Loucy (cell line): ENCODE measurements at regions not wholly inside any gene's neighbourhood (a gene's known extent, or its start where the extent isn't known, plus 50 kb on each side); places are given as distances from the start of the nearest gene placed in this dataset.
"Not testable (repeated sequence)": the region's sequence is repeated elsewhere in the genome, so short reads cannot be mapped to it uniquely, and the experiment has no call there.

ENCODE experiments used
- H2AFZ ChIP-seq: fragments of 200-600 bp; sonication (generic); 2 replicates; pipeline ENCODE4 v1.6.0; 2016; ENCODE audit warnings: antibody characterized with exemption, mild to moderate bottlenecking, low read length, moderate library complexity
- H3F3A ChIP-seq: fragments of 200-600 bp; 2 replicates; pipeline ENCODE4 v1.6.0; 2016; ENCODE audit warnings: antibody characterized with exemption, low read depth, mild to moderate bottlenecking
- H3K27me3 ChIP-seq: fragments of 200-600 bp; sonication (generic); 2 replicates; pipeline ENCODE4 v1.6.1; 2014; ENCODE audit warnings: low read length, mild to moderate bottlenecking; ENCODE audit not compliant: insufficient read depth, poor library complexity, severe bottlenecking
- H3K36me3 ChIP-seq: fragments of 200-600 bp; sonication (generic); 2 replicates; pipeline ENCODE4 v1.6.1; 2016; ENCODE audit warnings: low read length; ENCODE audit not compliant: insufficient read depth
- H3K4me1 ChIP-seq: fragments of 200-600 bp; sonication (generic); 2 replicates; pipeline ENCODE4 v1.5.1; 2014; ENCODE audit warnings: low read length, mild to moderate bottlenecking; ENCODE audit not compliant: insufficient read depth, poor library complexity, severe bottlenecking
- H3K4me2 ChIP-seq: fragments of 200-600 bp; sonication (generic); 2 replicates; pipeline ENCODE4 v1.6.0; 2014; ENCODE audit warnings: antibody characterized with exemption, low read length, low read depth, mild to moderate bottlenecking; ENCODE audit not compliant: poor library complexity, severe bottlenecking
- H3K4me3 ChIP-seq: fragments of 200-600 bp; sonication (generic); 2 replicates; pipeline ENCODE4 v1.5.1; 2014; ENCODE audit warnings: low read length, mild to moderate bottlenecking, mixed read lengths; ENCODE audit not compliant: poor library complexity, severe bottlenecking
- H3K79me2 ChIP-seq: fragments of 200-600 bp; sonication (generic); 2 replicates; pipeline ENCODE4 v1.6.1; 2014; ENCODE audit warnings: low read length; ENCODE audit not compliant: insufficient read depth
- H3K9ac ChIP-seq: fragments of 200-600 bp; sonication (generic); 2 replicates; pipeline ENCODE4 v1.6.0; 2014; ENCODE audit warnings: mild to moderate bottlenecking, low read depth, low read length, moderate library complexity; ENCODE audit not compliant: poor library complexity, severe bottlenecking
- H3K9me2 ChIP-seq: fragments of 200-600 bp; sonication (generic); replicated peaks from 2 replicates; pipeline ENCODE4 v1.6.1; 2016; ENCODE audit warnings: low read depth, low read length, mixed read lengths
- H3K9me3 ChIP-seq: fragments of 200-600 bp; sonication (generic); 2 replicates; pipeline ENCODE4 v1.6.1; 2014; ENCODE audit warnings: mild to moderate bottlenecking, antibody characterized with exemption, low read length, low read depth; ENCODE audit not compliant: insufficient read depth
- H4K20me1 ChIP-seq: fragments of 200-600 bp; sonication (generic); 2 replicates; pipeline ENCODE4 v1.6.0; 2014; ENCODE audit warnings: antibody characterized with exemption, low read length, mild to moderate bottlenecking; ENCODE audit not compliant: insufficient read depth, poor library complexity, severe bottlenecking
- CTCF ChIP-seq: fragments of 200-600 bp; sonication (generic); conservative IDR thresholded peaks from 2 replicates; pipeline ENCODE4 v1.5.1; 2014; ENCODE audit warnings: mild to moderate bottlenecking, antibody characterized with exemption, low read length
- EZH2phosphoT487 ChIP-seq: fragments of 200-600 bp; IDR thresholded peaks from 2 replicates; pipeline ENCODE4 v1.6.1; 2018; ENCODE audit warnings: antibody characterized with exemption, mild to moderate bottlenecking, moderate library complexity, borderline replicate concordance

- H3K4me1 ChIP-seq = no peaks in the 10 kb centered on the region
- no peaks in the 10 kb centered on the region for H3K9me2 ChIP-seq
- no peaks in the 10 kb centered on the region for H3F3A ChIP-seq
- H4K20me1 ChIP-seq = no peaks in the 10 kb centered on the region
- H3K4me3 ChIP-seq = no peak overlapping the region
- no peak overlapping the region for H2AFZ ChIP-seq
- no peak overlapping the region for H3K9ac ChIP-seq
- no peaks in the 10 kb centered on the region for H3K9me3 ChIP-seq
- H3K79me2 ChIP-seq = no peaks in the 10 kb centered on the region
- H3K36me3 ChIP-seq = no peaks in the 10 kb centered on the region
- no peaks in the 10 kb centered on the region for H3K27me3 ChIP-seq
- no peak overlapping the region for H3K4me2 ChIP-seq
- TF ChIP-seq CTCF = no peak
- no peak for TF ChIP-seq EZH2phosphoT487
Measured at GRCh38 chr6:74448850-74449249, 752.8 kb downstream of the CD109 start.

GRCh38 chr6:74447013-74447412 is 751.0 kb downstream of the CD109 start:
- Histone ChIP-seq H3K4me2 (no peak overlapping the region), H3K4me1 (no peaks in the 10 kb centered on the region), H3F3A (no peaks in the 10 kb centered on the region), H4K20me1 (no peaks in the 10 kb centered on the region), H2AFZ (no peak overlapping the region), H3K9me2 (no peaks in the 10 kb centered on the region), H3K36me3 (no peaks in the 10 kb centered on the region), H3K79me2 (no peaks in the 10 kb centered on the region), H3K4me3 (no peak overlapping the region), H3K27me3 (no peaks in the 10 kb centered on the region), H3K9me3 (no peaks in the 10 kb centered on the region), H3K9ac (no peak overlapping the region)
- TF ChIP-seq CTCF (no peak), EZH2phosphoT487 (no peak)

GRCh38 chr6:74439123-74439811 is 743.3 kb downstream of the CD109 start:
- Histone ChIP-seq H3K9ac (no peak overlapping the region), H3K27me3 (no peaks in the 10 kb centered on the region), H3K9me2 (no peaks in the 10 kb centered on the region), H3K4me3 (no peak overlapping the region), H3K79me2 (no peaks in the 10 kb centered on the region), H3K4me1 (no peaks in the 10 kb centered on the region), H3K36me3 (no peaks in the 10 kb centered on the region), H3K9me3 (no peaks in the 10 kb centered on the region), H2AFZ (no peak overlapping the region), H3K4me2 (no peak overlapping the region), H3F3A (no peaks in the 10 kb centered on the region), H4K20me1 (no peaks in the 10 kb centered on the region)
- no peak for TF ChIP-seq CTCF
- TF ChIP-seq EZH2phosphoT487 = no peak

GRCh38 chr6:74438395-74438794 is 742.4 kb downstream of the CD109 start:
- H3K4me3 ChIP-seq, H2AFZ ChIP-seq, H3K27me3 ChIP-seq, H3K4me2 ChIP-seq, H3K9me2 ChIP-seq, H4K20me1 ChIP-seq, H3K36me3 ChIP-seq, H3F3A ChIP-seq, H3K4me1 ChIP-seq, H3K79me2 ChIP-seq, H3K9ac ChIP-seq, H3K9me3 ChIP-seq: not testable (repeated sequence)
